NCI-H1694 treated with DMSO at 0.1 percent for 48 hours (cell line): ENCODE measurements at regions not wholly inside any gene's neighbourhood (a gene's known extent, or its start where the extent isn't known, plus 50 kb on each side); places are given as distances from the start of the nearest gene placed in this dataset.
"Not testable (repeated sequence)": the region's sequence is repeated elsewhere in the genome, so short reads cannot be mapped to it uniquely, and the experiment has no call there.

Experiments used
- DNase-seq: peaks from one replicate; lab custom pipeline; 2025; lab: John Stamatoyannopoulos, UW

DNA sequence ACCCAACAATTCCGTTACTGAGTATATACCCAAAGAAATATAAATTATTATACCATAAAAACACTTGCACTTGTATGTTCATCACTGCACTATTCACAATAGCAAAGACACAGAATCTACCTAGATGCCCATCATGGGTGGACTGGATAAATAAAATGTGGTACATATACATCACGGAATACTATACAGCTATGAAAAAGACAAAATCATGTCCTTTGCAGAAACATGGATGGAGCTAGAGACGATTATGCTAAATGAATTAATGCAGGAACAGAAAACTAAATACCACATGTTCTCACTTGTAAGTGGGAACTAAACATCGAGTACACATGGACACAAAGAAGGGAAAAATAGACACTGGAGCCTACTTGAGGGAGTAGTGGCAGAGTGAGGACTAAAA is 185.3 kb downstream of the PYDC2 start:
- no peak for DNase-seq

DNA sequence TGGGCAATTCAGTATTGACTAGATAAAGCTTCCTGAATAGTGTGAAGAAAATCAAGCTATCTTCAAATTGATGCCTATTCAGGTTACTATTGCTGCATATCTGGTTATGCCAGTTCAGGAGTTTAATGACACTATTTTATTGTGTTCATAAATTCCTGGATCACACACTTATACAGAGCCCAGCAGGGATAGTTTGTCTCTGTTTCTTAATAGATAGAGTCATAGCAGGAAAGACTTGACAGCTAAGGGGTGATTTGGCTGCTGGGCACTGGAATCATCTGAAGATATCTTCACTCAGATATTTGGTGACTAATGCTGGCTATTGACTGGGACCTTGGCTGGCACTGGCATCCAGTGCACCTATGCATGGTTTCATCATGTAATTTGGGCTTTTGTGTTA is 187.8 kb downstream of the PYDC2 start:
- DNase-seq, result no peak

- no peak for DNase-seq
Measured at GRCh38 chr3:191649626-191650025, 188.7 kb downstream of the PYDC2 start.

- not testable (repeated sequence) for DNase-seq
Measured at GRCh38 chr3:191658781-191659419, 197.9 kb downstream of the PYDC2 start.

GRCh38 chr3:191662150-191662549 is 201.2 kb downstream of the PYDC2 start:
- not testable (repeated sequence) for DNase-seq

GRCh38 chr3:191680989-191681597 is 220.1 kb downstream of the PYDC2 start:
- DNase-seq, result no peak

- DNase-seq, result no peak
Measured at GRCh38 chr3:191682961-191683360, 222.0 kb downstream of the PYDC2 start.

GRCh38 chr3:191686626-191687025 is 225.7 kb downstream of the PYDC2 start:
- no peak for DNase-seq

DNA sequence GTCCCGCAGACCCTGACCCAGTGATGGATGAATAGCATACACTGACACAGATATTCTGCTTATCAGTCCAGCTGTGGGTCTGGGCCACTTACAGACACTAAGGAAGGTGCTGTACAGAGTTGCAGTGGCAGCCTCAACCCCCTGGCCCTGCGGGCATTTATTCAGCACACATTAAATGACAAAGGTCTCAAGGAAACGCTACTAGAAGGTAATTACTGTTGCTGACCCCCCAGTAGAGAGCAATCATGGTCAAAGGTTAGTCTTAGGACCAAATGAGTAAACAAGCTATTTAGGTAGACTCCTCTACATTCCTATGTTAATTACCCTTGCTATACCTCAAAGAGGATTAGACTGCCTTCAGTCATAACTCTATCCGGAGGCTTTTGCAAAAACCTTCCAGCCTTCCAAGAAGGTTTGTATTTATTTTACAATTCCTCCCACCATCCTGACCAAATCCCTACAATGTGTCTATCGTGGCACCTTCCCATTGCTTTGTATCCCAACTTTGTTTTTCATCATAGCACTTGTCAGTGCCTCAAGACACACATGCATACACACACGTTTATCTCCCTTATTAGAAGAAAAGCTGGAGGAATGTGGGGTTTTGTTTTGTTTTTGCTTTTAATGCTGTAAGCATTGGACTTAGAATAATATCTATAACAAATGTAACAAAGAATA is 227.9 kb downstream of the PYDC2 start:
- DNase-seq, result no peak

DNA sequence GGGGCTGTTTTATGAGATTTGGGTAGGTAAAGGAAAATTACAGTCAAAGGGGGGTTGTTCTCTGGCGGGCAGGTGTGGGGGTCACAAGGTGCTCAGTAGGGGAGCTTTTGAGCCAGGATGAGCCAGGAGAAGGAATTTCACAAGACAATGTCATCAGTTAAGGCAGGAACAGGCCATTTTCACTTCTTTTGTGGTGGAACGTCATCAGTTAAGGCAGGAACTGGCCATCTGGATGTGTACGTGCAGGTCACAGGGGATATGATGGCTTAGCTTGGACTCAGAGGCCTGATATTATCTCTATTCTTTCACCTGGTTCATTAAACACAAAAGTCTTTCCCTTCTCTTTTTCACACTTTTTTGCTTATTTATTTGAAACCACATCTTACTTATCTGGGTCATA is 230.2 kb downstream of the PYDC2 start:
- DNase-seq, result not testable (repeated sequence)

GRCh38 chr3:191695131-191695814 is 234.3 kb downstream of the PYDC2 start:
- DNase-seq, result no peak

DNA sequence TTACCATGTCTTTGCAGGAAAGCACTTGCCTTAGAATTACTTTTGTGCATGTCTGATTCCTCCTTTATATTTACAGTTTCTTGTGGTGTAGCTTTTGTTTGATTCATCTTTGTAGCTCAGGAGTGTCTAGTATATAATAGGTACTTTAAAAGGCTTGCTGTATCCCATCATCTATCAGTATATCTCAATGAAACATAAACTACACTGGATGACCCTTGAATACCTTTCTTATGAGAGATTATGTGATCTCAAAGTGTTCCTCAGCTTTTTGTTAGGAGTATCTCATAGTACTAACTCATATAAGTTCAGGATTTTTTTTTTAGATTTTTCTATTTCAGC is 234.8 kb downstream of the PYDC2 start:
- no peak for DNase-seq

- DNase-seq, result no peak
Measured at GRCh38 chr3:191696348-191696747, 235.4 kb downstream of the PYDC2 start.

DNA sequence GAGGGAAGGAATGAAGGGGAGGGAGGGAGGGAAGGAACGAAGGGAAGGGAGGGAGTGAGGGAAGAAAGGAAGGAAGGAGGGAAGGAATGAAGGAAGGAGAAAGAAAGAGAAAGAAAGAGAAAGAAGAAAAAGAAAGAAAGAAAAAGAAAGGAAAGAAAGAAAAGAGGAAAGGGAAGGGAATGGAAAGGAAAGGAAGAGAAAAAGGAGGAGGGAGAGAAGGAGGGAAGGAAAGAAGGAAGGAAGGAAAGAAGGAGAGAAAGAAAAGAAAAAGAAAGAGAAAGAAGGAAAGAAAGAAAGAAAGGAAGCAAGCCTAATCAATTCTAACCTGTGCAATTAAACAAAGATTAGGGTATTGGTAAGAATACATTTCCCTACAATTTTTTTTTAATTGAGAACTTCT is 238.6 kb downstream of the PYDC2 start:
- no peak for DNase-seq

- no peak for DNase-seq
Measured at GRCh38 chr3:191702121-191702520, 241.2 kb downstream of the PYDC2 start.

GRCh38 chr3:191707817-191708216 is 246.9 kb downstream of the PYDC2 start:
- no peak for DNase-seq

DNA sequence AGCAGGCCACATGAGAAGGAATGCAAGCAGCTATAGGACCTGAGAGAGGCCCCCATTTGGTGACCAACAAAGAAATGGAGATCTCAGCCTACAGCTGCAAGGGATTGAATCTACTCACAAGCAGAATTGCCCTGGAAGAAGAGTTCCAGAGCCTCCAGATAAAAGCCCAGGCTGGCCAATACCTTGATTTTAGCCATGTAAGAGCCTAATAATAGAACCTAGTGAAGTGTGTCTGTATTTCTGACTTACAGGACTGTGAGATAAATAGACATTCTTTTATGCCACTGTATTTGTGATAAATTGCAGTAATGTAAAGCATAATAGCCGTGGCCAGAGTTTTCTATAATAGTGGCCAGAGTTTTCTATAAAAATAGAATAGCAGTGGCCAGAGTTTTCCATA is 254.6 kb downstream of the PYDC2 start:
- no peak for DNase-seq

GRCh38 chr3:191721390-191721861 is 260.5 kb downstream of the PYDC2 start:
- DNase-seq, result no peak

- DNase-seq, result no peak
Measured at GRCh38 chr3:191721990-191722389, 261.0 kb downstream of the PYDC2 start.

DNA sequence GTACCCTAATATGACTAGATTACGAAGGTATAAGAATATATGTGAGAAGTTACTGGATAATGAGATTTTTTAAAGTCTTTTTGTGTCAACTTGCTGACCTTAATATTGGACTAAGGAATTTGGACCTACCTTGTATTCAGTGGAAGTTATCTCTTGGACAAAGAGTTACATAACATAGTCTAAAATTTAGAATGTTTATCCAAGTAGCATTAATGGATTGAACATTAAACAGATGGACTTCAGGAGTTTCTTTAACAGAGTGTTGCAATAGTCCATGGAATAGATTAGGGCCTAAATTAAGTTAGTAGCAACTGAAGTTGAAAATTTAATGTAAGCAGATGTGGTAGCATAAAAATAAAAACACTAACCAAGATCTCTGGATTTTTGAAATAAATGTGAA is 266.4 kb downstream of the PYDC2 start:
- no peak for DNase-seq

DNA sequence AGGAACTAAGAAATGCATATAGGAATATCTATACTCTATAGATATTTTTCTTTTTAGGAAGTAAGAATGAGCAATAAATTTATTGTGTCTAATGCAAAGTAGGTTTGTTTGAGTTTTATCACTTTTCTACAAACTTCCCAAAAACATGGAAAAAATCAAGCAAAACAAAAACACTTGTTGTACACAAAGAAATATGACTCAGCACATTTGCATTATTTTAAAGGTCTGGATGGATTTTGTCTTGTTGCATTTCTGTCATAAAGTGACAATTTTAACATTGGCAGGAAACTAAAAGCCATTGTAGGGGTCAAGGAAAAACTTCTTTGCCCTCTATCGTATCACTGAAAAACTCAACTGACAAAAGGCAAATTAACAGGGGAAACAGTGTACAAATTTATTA is 267.2 kb downstream of the PYDC2 start:
- DNase-seq, result no peak

- DNase-seq, result no peak
Measured at GRCh38 chr3:191737742-191738141, 276.8 kb downstream of the PYDC2 start.

GRCh38 chr3:191740712-191741111 is 279.7 kb downstream of the PYDC2 start:
- DNase-seq, result no peak
